ENCODE measurements at regions not wholly inside any gene's neighbourhood (a gene's known extent, or its start where the extent isn't known, plus 50 kb on each side); places are given as distances from the start of the nearest gene placed in this dataset.

DNA sequence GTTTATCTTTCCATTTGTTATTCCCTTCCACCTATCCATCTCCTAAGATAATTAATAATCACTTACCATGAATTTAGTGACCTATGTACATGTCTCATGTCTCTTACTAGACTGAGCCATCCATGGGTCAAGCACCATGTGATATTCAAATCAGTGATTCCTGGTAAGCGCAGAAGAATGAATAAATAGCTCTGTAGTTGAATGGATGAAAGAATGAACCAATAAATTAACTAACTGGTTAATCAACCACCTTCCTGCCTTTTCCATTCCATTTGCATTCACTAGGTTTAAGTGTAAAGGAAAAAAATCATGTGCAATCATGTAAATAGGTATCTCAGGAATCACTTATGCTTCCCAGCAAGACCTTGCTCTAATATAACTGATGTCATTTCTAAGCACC, 779.5 kb downstream of the NTRK3 start:
- TF ChIP-seq, protein P1, sequence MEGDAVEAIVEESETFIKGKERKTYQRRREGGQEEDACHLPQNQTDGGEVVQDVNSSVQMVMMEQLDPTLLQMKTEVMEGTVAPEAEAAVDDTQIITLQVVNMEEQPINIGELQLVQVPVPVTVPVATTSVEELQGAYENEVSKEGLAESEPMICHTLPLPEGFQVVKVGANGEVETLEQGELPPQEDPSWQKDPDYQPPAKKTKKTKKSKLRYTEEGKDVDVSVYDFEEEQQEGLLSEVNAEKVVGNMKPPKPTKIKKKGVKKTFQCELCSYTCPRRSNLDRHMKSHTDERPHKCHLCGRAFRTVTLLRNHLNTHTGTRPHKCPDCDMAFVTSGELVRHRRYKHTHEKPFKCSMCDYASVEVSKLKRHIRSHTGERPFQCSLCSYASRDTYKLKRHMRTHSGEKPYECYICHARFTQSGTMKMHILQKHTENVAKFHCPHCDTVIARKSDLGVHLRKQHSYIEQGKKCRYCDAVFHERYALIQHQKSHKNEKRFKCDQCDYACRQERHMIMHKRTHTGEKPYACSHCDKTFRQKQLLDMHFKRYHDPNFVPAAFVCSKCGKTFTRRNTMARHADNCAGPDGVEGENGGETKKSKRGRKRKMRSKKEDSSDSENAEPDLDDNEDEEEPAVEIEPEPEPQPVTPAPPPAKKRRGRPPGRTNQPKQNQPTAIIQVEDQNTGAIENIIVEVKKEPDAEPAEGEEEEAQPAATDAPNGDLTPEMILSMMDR (IDR thresholded peaks at IDR 0.05; ENCODE audit: insufficient read depth, low read length), result no peak
- TF ChIP-seq POLR2AphosphoS5 (IDR thresholded peaks at IDR 0.05; ENCODE audit: low read depth) (no peak), SPI1 (IDR thresholded peaks at IDR 0.05; ENCODE audit: borderline replicate concordance, low read depth) (no peak), GABPA (IDR thresholded peaks at IDR 0.05; ENCODE audit: low read depth) (no peak)
- TF ChIP-seq, protein P2, sequence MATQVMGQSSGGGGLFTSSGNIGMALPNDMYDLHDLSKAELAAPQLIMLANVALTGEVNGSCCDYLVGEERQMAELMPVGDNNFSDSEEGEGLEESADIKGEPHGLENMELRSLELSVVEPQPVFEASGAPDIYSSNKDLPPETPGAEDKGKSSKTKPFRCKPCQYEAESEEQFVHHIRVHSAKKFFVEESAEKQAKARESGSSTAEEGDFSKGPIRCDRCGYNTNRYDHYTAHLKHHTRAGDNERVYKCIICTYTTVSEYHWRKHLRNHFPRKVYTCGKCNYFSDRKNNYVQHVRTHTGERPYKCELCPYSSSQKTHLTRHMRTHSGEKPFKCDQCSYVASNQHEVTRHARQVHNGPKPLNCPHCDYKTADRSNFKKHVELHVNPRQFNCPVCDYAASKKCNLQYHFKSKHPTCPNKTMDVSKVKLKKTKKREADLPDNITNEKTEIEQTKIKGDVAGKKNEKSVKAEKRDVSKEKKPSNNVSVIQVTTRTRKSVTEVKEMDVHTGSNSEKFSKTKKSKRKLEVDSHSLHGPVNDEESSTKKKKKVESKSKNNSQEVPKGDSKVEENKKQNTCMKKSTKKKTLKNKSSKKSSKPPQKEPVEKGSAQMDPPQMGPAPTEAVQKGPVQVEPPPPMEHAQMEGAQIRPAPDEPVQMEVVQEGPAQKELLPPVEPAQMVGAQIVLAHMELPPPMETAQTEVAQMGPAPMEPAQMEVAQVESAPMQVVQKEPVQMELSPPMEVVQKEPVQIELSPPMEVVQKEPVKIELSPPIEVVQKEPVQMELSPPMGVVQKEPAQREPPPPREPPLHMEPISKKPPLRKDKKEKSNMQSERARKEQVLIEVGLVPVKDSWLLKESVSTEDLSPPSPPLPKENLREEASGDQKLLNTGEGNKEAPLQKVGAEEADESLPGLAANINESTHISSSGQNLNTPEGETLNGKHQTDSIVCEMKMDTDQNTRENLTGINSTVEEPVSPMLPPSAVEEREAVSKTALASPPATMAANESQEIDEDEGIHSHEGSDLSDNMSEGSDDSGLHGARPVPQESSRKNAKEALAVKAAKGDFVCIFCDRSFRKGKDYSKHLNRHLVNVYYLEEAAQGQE (IDR thresholded peaks at IDR 0.05; ENCODE audit: insufficient replicate concordance, low read depth), result no peak

Data from HL-60 (cell line).